H1 (cell line): ENCODE measurements at regions not wholly inside any gene's neighbourhood (a gene's known extent, or its start where the extent isn't known, plus 50 kb on each side); places are given as distances from the start of the nearest gene placed in this dataset.

ENCODE experiments used
- CTCF ChIA-PET: fragments of 300-600 bp; sonication (Branson Sonifier 250); formaldehyde crosslinking; loops from one replicate; lab custom pipeline; 2021; ENCODE audit not compliant: partially characterized antibody; lab: Charles Lee
- POLR2A ChIA-PET: fragments of 300-600 bp; sonication (Branson Sonifier 250); formaldehyde crosslinking; loops from one replicate; lab custom pipeline; 2021; ENCODE audit warnings: inconsistent platforms; ENCODE audit not compliant: partially characterized antibody; lab: Charles Lee
- DNase-seq, 2 experiments: peaks; one replicate each; pipeline versions ENCODE4 v3.0.0 to v3.0.0-alpha.2; 2010 to 2022; ENCODE audit warnings: low spot score in 2 of 2, low read depth in 1 of 2, mixed read lengths in 1 of 2
- FAIRE-seq: peaks from 2 replicates; lab custom pipeline; 2011; peaks lifted over from hg19 to GRCh38; lab: Jason Lieb, UNC
- H2AFZ ChIP-seq: 2 replicates; pipeline ENCODE4 v1.8.1; 2012; ENCODE audit warnings: low read length, inconsistent platforms
- H2AK5ac ChIP-seq: 2 replicates; pipeline ENCODE4 v1.6.1; 2013; ENCODE audit warnings: low read depth, low read length
- H2BK120ac ChIP-seq: replicated peaks from 2 replicates; pipeline ENCODE3; 2013; ENCODE audit warnings: low read depth, low read length, inconsistent platforms
- H2BK12ac ChIP-seq: 2 replicates; pipeline ENCODE4 v1.6.1; 2013; ENCODE audit warnings: low read depth, low read length
- H2BK15ac ChIP-seq: 2 replicates; pipeline ENCODE4 v1.6.1; 2013; ENCODE audit warnings: low read length
- H2BK20ac ChIP-seq: 2 replicates; pipeline ENCODE4 v1.6.1; 2013; ENCODE audit warnings: low read length
- H2BK5ac ChIP-seq: 2 replicates; pipeline ENCODE4 v1.6.1; 2013; ENCODE audit warnings: low read depth, low read length
- H3K14ac ChIP-seq: 2 replicates; pipeline ENCODE4 v1.6.1; 2013; ENCODE audit warnings: inconsistent platforms; ENCODE audit not compliant: insufficient read length
- H3K18ac ChIP-seq: 2 replicates; pipeline ENCODE4 v1.6.1; 2013; ENCODE audit warnings: low read length; ENCODE audit errors: extremely low read depth
- H3K23ac ChIP-seq: 2 replicates; pipeline ENCODE4 v1.6.1; 2013; ENCODE audit warnings: inconsistent platforms; ENCODE audit not compliant: insufficient read length
- H3K23me2 ChIP-seq: 2 replicates; pipeline ENCODE4 v1.6.1; 2013; ENCODE audit warnings: low read depth, low read length
- H3K27ac ChIP-seq: 2 replicates; pipeline ENCODE4 v1.6.1; 2011; ENCODE audit warnings: low read depth, low read length, inconsistent platforms
- H3K27me3 ChIP-seq, 4 experiments: replicated peaks in 1 of 4; 1 replicate in 1 of 4; 2 replicates in 3 of 4; pipeline versions ENCODE4 v1.6.1 to v1.8.1; 2011 to 2013; ENCODE audit warnings: low read length in 3 of 4, mild to moderate bottlenecking in 3 of 4, inconsistent platforms in 2 of 4, mixed read lengths in 2 of 4, moderate library complexity in 1 of 4; ENCODE audit not compliant: control insufficient read depth in 3 of 4, insufficient read depth in 3 of 4; ENCODE audit errors: extremely low read depth in 1 of 4
- H3K36me3 ChIP-seq, 4 experiments: 2 replicates each; pipeline versions ENCODE4 v1.6.1 to v1.8.1; 2011 to 2013; ENCODE audit warnings: mild to moderate bottlenecking in 4 of 4, low read length in 3 of 4, moderate library complexity in 2 of 4, control low read depth in 1 of 4, inconsistent platforms in 1 of 4; ENCODE audit not compliant: insufficient read depth in 4 of 4, control insufficient read depth in 2 of 4
- H3K4ac ChIP-seq: replicated peaks from 2 replicates; pipeline ENCODE3; 2013; ENCODE audit warnings: low read length, low read depth, mixed read lengths, inconsistent platforms; ENCODE audit not compliant: insufficient read length
- H3K4me1 ChIP-seq, 4 experiments: replicated peaks in 1 of 4; 1 replicate in 1 of 4; 2 replicates in 3 of 4; pipeline versions ENCODE4 v1.6.1 to v1.8.1; 2011 to 2013; ENCODE audit warnings: low read length in 3 of 4, inconsistent platforms in 2 of 4, mixed read lengths in 1 of 4; ENCODE audit not compliant: insufficient read depth in 4 of 4, control insufficient read depth in 3 of 4
- H3K4me2 ChIP-seq, 2 experiments: 2 replicates each; pipeline versions ENCODE4 v1.6.1 to v1.8.1; 2011 to 2013; ENCODE audit warnings: low read depth in 2 of 2, low read length in 2 of 2, control low read depth in 1 of 2, inconsistent platforms in 1 of 2, mild to moderate bottlenecking in 1 of 2; ENCODE audit not compliant: insufficient read depth in 1 of 2
- H3K4me3 ChIP-seq, 4 experiments: fragments of 200-600, 300-600 bp in 1 of 4; sonication (generic), shearing (Covaris generic), sonication (Bioruptor Twin) in 1 of 4; 2 replicates each; pipeline versions ENCODE4 v1.5.1 to v1.8.1; 2011 to 2016; ENCODE audit warnings: low read length in 4 of 4, low read depth in 3 of 4, control low read depth in 2 of 4, inconsistent platforms in 2 of 4, mild to moderate bottlenecking in 2 of 4, mixed read lengths in 1 of 4, moderate library complexity in 1 of 4; ENCODE audit not compliant: insufficient read depth in 2 of 4; ENCODE audit errors: extremely low read depth in 1 of 4
- H3K56ac ChIP-seq: replicated peaks from 2 replicates; pipeline ENCODE3; 2013; ENCODE audit warnings: low read depth, mild to moderate bottlenecking, mixed read lengths, low read length, inconsistent platforms; ENCODE audit not compliant: insufficient read length
- H3K79me1 ChIP-seq: 2 replicates; pipeline ENCODE4 v1.6.1; 2013; ENCODE audit warnings: low read depth, low read length, control low read depth
- H3K79me2 ChIP-seq, 2 experiments: 2 replicates each; pipeline versions ENCODE4 v1.6.1 to v1.8.1; 2012 to 2013; ENCODE audit warnings: low read length in 2 of 2, mild to moderate bottlenecking in 2 of 2, inconsistent platforms in 1 of 2; ENCODE audit not compliant: insufficient read depth in 2 of 2, control insufficient read depth in 1 of 2
- H3K9ac ChIP-seq, 4 experiments: replicated peaks in 1 of 4; 1 replicate in 1 of 4; 2 replicates in 3 of 4; pipeline versions ENCODE4 v1.6.1 to v1.8.1; 2011 to 2013; ENCODE audit warnings: low read depth in 3 of 4, low read length in 3 of 4, control low read depth in 2 of 4, mild to moderate bottlenecking in 2 of 4, moderate library complexity in 2 of 4, inconsistent platforms in 1 of 4; ENCODE audit errors: extremely low read depth in 1 of 4
- H3K9me3 ChIP-seq, 2 experiments: 2 replicates each; pipeline versions ENCODE4 v1.6.1 to v1.8.1; 2012 to 2013; ENCODE audit warnings: mild to moderate bottlenecking in 2 of 2, moderate library complexity in 2 of 2, control low read depth in 1 of 2, inconsistent platforms in 1 of 2, low read depth in 1 of 2, low read length in 1 of 2, mixed read lengths in 1 of 2; ENCODE audit not compliant: insufficient read depth in 2 of 2
- H4K20me1 ChIP-seq, 2 experiments: replicated peaks in 1 of 2; 2 replicates each; pipeline versions ENCODE3 to v1.8.1; 2011 to 2013; ENCODE audit warnings: inconsistent platforms in 2 of 2, low read length in 2 of 2, mild to moderate bottlenecking in 1 of 2; ENCODE audit not compliant: insufficient read depth in 2 of 2, control insufficient read depth in 1 of 2
- H4K5ac ChIP-seq: 2 replicates; pipeline ENCODE4 v1.6.1; 2013; ENCODE audit warnings: low read length, low read depth, mixed read lengths, inconsistent platforms; ENCODE audit not compliant: insufficient read length
- H4K8ac ChIP-seq: 2 replicates; pipeline ENCODE4 v1.8.0; 2013; ENCODE audit warnings: mild to moderate bottlenecking, moderate library complexity, low read length, inconsistent platforms; ENCODE audit not compliant: insufficient read depth; ENCODE audit errors: extremely low read depth
- H4K91ac ChIP-seq: replicated peaks from 2 replicates; pipeline ENCODE3; 2013; ENCODE audit warnings: low read length, mixed read lengths, inconsistent platforms; ENCODE audit not compliant: insufficient read length
- BCL11A ChIP-seq, 2 experiments: IDR thresholded peaks; one replicate each; pipeline ENCODE4 v1.6.1; 2011; ENCODE audit warnings: low read depth in 2 of 2, low read length in 2 of 2, mild to moderate bottlenecking in 2 of 2
- CEBPB ChIP-seq: IDR thresholded peaks from 2 replicates; pipeline ENCODE4 v1.6.1; 2012; ENCODE audit warnings: low read depth, low read length
- HDAC2 ChIP-seq, 2 experiments: fragments of 300-600 bp in 1 of 2; sonication (generic) in 1 of 2; IDR thresholded peaks; 2 replicates each; pipeline ENCODE4 v1.6.1; 2011 to 2012; ENCODE audit warnings: low read depth in 2 of 2, low read length in 2 of 2, mild to moderate bottlenecking in 2 of 2, moderate library complexity in 2 of 2, borderline replicate concordance in 1 of 2, inconsistent platforms in 1 of 2
- PHF8 ChIP-seq: fragments of 200-600 bp; sonication (generic); conservative IDR thresholded peaks from 2 replicates; pipeline ENCODE4 v1.7.1; 2012; ENCODE audit warnings: low read depth, mild to moderate bottlenecking, inconsistent platforms, low read length, moderate library complexity
- RFX5 ChIP-seq: IDR thresholded peaks from 2 replicates; pipeline ENCODE4 v1.6.1; 2011; ENCODE audit warnings: low read depth, low read length, improper control_type of control experiment, borderline replicate concordance
- SIN3A ChIP-seq, 2 experiments: IDR thresholded peaks in 1 of 2; conservative IDR thresholded peaks in 1 of 2; 2 replicates each; pipeline ENCODE4 v1.6.1; 2011 to 2012; ENCODE audit warnings: low read length in 2 of 2, improper control_type of control experiment in 1 of 2, low read depth in 1 of 2, mild to moderate bottlenecking in 1 of 2
- SP2 ChIP-seq: IDR thresholded peaks from 2 replicates; pipeline ENCODE4 v1.6.1; 2012; ENCODE audit warnings: mild to moderate bottlenecking, low read length, inconsistent platforms
- ZNF274 ChIP-seq: IDR thresholded peaks from 2 replicates; pipeline ENCODE4 v1.7.0; 2012; ENCODE audit warnings: low read length, borderline replicate concordance; ENCODE audit errors: extremely low read depth
- WGBS, 2 experiments: shearing (Covaris generic) in 1 of 2; methylation state at CpG; one replicate each; pipeline versions ENCODE4 v1.1.6 to v1.1.7; 2013 to 2015; ENCODE audit warnings: low lambda C conversion rate in 2 of 2, mixed read lengths in 2 of 2, inconsistent platforms in 1 of 2, low coverage in 1 of 2, missing lambda C conversion rate in 1 of 2; ENCODE audit not compliant: insufficient replicate concordance in 2 of 2, insufficient coverage in 1 of 2, insufficient read length in 1 of 2; ENCODE audit errors: extremely low coverage in 1 of 2, missing lambda C conversion rate in 1 of 2; 5-methylcytosine and 5-hydroxymethylcytosine counted together

- Histone ChIP-seq H4K5ac (no peak overlapping the region), H3K4ac (no peak overlapping the region), H3K79me1 (no peaks in the 10 kb centered on the region), H3K36me3 (no peaks in the 10 kb centered on the region), H3K27ac (no peak overlapping the region), H3K23me2 (no peaks in the 10 kb centered on the region), H2BK20ac (no peak overlapping the region), H2AK5ac (no peak overlapping the region), H2BK5ac (no peak overlapping the region), H3K4me3 (no peak overlapping the region), H3K9me3 (peaks cover 0 to 3% of the 10 kb centered on the region in 2 experiments; a peak in 1 of 4 replicates)
- CTCF ChIA-PET, result interaction anchor here (0.6 to 1.4 kb wide), 4 partner anchors 10 to 117 kb away, joined by 3 to 4 read pairs (median 4); no protein-coding TSS in a partner anchor
- 82% methylated on average over 7 of the region's 7 CpGs; no CpG with 5 or more reads in 1 of the 2 experiments for WGBS, 2 experiments
- no peak for TF ChIP-seq HDAC2 (IDR thresholded peaks at IDR 0.05; ENCODE audit: borderline replicate concordance in 1 of 2, low read depth in 2 of 2, low read length in 2 of 2)
- TF ChIP-seq RFX5, result no peak
- TF ChIP-seq PHF8, result no peak
- no peak for TF ChIP-seq SIN3A (conservative IDR thresholded peaks at IDR 0.05 in 1 of 2, IDR thresholded peaks at IDR 0.05 in 1 of 2; ENCODE audit: low read depth in 1 of 2, low read length in 2 of 2)
- no peak for TF ChIP-seq BCL11A (IDR thresholded peaks at IDR 0.05; ENCODE audit: low read depth in 2 of 2, low read length in 2 of 2)
- TF ChIP-seq ZNF274, result no peak
- no peak for TF ChIP-seq CEBPB
- TF ChIP-seq SP2, result no peak
- TF ChIP-seq, all 59 proteins: peak for 0
- peaks cover 0 to 10% (median 5%) of the 10 kb centered on the region in 4 experiments; a peak in 5 of 7 replicates for H3K4me1 ChIP-seq
- H2BK120ac ChIP-seq, result no peak overlapping the region
- no peak overlapping the region for H4K91ac ChIP-seq
- no peak overlapping the region for H4K8ac ChIP-seq
- no peaks in the 10 kb centered on the region for H3K27me3 ChIP-seq
- no peak overlapping the region for H3K4me2 ChIP-seq
- no peak overlapping the region; the same call in 1 of the 2 replicates for H2BK12ac ChIP-seq
- no peak overlapping the region; the same call in 1 of the 2 replicates for H3K18ac ChIP-seq
- no peaks in the 10 kb centered on the region for H4K20me1 ChIP-seq
- DNase-seq, result no peak
- no peak overlapping the region for H3K23ac ChIP-seq
- H3K79me2 ChIP-seq, result no peaks in the 10 kb centered on the region
- H3K9ac ChIP-seq, result no peak overlapping the region
- no peak overlapping the region for H3K14ac ChIP-seq
- H3K56ac ChIP-seq, result no peak overlapping the region
- no peak overlapping the region for H2BK15ac ChIP-seq
- FAIRE-seq, result no peak
- no peak overlapping the region for H2AFZ ChIP-seq
- POLR2A ChIA-PET, result interaction anchor here (0.7 kb wide), 1 partner anchor 404 kb away, joined by 3 read pairs; no protein-coding TSS in a partner anchor
Measured at GRCh38 chr9:2407450-2407849, 214.1 kb upstream of the VLDLR start.
